ENCODE measurements at regions not wholly inside any gene's neighbourhood (a gene's known extent, or its start where the extent isn't known, plus 50 kb on each side); places are given as distances from the start of the nearest gene placed in this dataset.

DNA sequence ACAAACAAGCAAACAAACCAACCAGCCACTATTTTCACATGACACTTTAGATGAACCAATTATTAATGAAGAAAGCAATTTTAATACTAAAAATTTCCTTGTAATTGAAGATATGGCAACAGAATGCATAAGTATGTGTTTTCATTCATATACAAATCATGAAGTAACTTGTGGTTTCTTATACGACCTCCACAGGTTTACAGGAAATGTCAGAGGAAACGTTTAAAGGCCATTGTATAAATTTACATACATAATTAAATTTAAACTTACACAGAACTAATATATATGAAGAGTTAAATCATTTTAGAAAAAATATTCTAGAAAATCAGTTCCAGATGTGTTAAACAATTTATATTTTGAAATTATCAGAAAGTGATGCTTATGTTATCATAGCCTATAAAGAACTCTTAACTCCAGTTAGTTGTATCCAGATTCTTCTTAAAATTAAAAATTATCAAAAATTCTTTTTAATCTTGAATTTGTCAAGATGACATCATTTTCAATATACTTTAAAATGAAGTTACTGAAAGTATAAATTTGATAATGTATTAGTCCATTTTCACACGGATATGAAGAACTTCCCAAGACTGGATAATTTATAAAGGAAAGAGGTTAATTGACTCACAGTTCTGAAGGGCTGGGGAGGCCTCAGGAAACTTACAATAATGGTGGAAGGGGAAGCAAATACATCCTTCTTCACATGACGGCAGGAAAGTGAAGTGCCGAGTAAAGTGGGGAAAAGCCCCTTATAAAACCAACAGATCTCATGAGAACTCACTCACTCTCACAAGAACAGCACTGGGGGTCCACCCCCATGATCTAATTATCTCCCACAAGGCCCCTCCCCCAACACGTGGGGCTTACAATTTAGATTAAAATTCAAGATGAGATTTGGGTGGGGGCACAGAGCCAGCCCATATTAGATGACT lies 192.0 kb downstream of the PIK3R1 start:
- no peak for DNase-seq

DNA sequence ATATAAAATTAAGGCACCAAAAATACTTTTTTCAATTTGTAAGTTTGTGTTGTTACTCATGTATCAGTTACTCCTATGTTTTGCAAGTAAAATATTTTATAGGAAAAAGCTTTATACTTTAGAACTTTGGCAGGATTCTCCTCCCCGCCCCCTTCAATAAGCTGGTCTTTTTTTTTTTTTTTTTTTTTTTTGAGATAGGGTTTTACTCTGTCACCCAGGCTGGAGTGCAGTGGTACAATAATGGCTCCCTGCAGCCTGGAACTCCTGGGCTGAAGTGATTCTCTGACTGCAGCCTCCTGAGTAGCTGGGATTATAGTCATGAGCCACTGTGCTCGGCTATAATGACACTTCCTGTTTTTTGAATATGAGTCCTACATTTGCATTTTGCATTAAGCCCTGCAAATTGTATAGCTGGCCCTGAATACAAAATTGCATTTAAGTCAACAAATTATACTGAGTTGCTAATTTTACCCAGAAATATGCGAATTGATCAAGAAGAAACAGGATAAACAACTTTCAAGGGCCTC lies 192.9 kb downstream of the PIK3R1 start:
- no peak for DNase-seq

DNA sequence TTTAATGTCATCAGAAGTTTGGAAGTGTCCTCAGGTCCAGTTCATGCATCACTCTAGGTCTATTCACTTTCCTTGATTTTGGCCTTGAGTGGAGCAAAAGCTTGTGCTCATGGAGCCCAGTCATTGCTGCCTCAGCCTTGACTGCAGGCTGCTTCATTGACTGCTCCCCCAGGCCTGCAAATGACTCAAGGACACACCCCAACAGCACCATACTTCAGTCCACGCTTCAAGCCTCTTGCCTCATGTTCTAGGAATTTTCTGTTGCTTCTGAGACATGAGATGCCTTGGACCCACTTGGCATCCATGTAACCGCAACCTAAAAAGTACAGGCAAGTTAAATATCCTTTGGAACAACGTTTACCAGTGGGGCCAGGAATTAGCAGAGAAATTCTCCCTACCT lies 193.7 kb downstream of the PIK3R1 start:
- DNase-seq, result no peak

DNA sequence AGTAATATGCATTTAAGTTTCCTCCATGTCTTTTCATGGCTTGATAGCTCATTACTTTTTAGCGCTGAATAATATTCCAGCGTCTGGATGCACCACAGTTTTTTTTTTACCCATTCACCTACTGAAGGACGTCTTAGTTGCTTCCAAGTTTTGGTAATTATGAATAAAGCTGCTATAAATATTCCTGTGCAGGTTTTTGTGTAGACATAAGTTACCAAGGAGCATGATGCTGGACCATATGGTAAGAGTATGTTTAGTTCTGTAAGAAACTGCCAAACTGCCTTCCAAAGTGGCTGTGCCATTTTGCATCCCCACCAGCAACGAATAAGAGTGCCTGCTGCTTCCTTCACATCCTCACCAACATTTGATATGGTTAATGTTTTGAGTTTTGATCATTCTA lies 195.6 kb downstream of the PIK3R1 start:
- DNase-seq, result no peak

DNA sequence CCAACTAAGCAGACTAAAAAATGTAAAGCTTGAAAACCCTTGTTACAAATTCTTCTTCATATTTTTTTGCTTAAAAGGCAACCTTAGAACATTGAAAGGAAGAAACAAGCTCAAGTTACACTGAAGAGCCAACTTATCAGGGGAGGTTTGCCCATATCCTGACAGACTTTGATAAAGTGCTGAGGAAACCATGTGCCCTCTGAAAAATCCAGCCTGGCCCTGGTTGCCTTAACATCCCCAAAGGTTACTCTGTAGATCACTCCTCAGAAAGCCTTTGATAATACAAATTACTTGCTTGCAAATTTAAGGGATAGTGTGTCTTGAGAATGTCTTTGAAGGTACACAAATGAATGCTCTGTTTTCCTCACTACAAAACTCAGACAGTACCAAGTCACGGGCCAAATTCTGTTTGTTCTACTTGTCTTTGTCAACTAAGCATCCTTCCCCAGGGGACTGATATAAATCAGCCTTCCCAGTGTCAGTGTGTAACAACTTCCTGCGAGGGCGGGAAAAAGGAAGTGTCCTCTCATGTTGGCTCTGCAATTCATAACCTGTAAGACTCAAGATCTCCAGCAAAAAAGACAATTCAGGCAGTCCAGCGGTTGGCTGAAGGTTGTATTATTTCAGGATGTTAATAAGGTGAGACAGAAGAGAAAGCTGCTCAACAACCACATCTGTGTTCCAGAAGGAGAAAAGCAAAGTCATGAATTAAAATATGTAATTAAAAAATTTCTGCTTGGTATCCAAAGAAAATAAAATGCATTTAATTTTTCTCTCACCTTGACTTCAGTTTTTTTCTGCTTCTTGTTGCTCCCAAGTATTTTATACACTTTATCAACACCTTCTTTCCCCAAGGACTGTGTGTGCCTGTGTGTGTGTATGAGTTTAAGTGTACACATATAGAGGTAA lies 199.9 kb downstream of the PIK3R1 start:
- DNase-seq, result no peak

DNA sequence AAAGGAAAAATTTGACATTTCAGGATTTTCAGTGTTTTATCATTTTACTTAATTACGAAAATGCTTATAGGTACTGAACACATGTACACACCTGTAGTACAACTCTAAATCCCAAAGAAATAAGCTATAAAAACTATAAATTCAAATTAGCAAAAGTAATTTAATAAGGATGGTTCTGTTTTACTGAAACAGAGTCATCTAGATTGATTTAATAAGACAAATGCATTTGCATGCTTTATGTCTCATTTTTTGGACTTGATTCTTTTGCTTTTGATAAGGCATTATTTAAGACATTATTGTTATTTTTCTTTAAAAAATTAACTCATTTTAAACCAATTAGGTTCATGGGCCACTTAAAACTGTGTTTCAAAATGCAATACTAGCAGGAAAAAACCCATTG lies 201.2 kb downstream of the PIK3R1 start:
- no peak for DNase-seq

DNA sequence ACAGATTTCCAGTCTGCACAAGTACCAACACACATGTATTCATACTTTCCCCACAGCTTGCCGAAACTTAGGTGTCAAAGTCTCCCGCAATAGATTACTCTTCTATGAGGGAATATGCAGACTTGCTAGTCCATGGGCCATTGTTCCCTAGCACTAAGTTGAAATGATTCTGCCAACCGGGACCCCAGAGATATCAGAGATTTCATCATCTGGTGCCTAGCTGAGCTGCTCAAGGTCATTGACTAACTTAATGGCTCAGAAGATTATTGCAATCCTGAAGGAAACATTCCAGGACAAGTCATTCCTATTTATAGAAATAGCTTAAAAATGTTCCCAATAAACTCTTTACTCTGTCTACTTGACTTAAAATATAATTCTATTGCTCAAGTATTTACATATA lies 202.6 kb downstream of the PIK3R1 start:
- peak in 2 of 3 donors; percentile 13 to 46 for DNase-seq

DNA sequence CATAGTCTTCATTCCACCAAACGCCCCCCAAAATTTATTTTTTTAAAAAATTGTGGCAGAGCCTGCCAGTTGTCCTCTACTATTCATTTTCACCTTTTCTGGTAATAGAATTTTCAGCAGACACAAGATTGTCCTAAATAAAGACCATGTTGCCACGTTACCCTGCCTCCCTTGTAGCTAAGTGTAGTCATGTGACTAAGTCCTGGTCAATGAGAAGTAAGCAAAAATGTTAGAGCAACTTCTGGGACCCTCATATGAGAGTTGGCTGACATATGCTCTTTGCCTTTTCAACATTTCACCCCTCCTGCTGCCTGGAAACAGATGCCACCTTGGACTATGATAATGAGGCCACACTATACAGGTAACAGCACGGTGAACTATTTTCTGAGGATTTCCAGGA lies 203.1 kb downstream of the PIK3R1 start:
- no peak for DNase-seq

DNA sequence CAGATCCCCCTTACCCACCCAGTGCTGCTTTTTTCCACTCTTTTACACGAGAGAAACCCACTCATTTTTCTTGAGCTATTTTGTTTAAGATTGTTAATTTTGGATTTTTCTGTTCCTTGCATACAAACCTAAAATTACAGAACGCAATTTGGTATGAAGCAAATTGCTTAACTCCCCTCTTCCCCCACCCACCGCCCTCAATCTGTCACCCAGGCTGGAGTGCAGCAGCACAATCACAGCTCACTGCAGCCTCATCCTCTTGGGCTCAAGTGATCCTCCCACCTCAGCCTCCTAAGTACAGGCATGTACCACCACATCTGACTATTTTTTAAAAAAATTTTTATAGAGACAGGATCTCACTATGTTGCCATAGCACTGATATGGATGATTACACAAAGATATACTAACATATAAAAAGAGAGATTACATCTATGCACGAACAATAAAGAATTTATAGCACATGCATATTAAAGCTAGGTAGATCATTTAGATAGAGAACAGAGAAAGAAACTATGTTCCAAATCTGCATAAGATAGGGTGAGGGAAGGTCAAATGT lies 203.6 kb downstream of the PIK3R1 start:
- no peak for DNase-seq

DNA sequence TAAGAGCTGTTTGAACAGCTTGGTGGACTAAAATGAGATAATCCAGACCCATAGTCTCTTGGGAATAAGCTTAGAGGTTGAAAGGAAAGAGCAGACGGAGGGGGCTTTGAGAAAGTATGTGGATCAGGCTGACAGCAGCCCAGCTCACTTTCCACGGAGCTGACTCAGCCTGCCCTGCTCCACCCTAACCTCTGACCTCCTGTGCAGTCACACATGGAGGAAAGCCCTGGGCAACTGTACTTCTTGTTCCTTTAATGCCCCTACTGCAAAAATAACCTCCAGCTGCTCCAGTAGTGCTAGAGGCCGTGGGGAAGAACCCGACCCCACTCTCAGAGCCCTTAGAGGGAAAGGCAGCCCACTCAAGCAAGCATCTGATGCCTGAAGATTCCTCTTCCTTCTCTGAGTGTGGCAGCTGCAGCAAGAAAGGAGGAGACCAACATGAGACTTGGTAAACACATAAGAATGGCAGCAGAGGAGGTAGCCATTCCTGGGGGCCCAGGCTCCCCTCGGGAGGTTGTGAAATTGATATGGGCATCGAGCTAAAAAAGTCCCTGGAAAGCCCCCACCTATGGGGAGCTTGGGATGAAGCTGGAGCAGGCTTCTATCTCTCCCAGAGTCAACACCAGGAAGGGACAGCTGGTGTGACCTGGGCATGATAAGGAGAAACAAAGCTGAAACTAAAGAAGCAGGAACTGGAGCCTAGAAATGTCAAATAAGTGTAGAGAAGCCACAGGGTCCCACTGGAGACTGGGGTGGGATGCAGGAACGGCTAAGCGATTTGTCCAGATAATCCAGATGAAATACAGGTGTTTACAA lies 204.3 kb downstream of the PIK3R1 start:
- peak in 1 of 3 donors; percentile 34 for DNase-seq

DNA sequence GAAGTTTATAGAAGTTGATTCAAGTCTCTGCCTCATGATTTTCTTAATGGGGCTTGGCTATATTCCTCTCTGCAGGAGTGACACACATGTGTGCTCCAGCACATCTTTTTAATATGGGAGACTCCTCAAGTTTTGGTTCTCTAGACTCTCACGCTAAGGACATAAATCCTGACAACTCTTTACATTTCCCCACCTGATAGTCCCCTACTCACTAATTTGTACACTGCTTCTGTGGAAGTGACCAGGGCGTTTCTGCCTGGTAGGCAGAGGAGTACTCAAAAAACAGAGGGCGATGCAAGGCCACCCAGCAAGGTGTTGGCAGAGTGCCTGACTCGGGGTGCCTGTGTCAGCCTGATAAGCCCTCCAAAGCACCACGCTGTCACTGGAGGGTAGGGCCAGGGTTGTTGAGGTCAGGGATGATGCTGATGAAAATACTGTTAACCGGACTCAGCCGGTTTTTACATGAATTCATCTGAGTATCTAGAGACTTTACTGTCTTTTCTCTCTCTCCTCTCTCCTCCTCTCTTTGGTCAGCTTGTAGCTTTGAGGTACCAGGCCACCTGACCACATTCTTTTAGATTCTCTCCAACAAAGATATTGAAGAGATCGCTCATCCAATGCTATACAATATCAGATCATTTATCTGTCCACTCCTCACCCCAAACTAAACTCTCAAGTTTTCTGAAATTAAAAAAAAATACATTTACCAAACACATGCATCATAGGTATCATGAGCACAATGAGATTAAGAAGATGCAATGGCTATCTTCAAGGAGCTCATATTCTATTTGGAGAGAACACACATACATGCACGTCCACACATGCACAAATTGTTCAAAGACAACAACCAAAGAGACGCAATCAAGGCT lies 205.2 kb downstream of the PIK3R1 start:
- DNase-seq, result peak in 1 of 3 donors; percentile 24

DNA sequence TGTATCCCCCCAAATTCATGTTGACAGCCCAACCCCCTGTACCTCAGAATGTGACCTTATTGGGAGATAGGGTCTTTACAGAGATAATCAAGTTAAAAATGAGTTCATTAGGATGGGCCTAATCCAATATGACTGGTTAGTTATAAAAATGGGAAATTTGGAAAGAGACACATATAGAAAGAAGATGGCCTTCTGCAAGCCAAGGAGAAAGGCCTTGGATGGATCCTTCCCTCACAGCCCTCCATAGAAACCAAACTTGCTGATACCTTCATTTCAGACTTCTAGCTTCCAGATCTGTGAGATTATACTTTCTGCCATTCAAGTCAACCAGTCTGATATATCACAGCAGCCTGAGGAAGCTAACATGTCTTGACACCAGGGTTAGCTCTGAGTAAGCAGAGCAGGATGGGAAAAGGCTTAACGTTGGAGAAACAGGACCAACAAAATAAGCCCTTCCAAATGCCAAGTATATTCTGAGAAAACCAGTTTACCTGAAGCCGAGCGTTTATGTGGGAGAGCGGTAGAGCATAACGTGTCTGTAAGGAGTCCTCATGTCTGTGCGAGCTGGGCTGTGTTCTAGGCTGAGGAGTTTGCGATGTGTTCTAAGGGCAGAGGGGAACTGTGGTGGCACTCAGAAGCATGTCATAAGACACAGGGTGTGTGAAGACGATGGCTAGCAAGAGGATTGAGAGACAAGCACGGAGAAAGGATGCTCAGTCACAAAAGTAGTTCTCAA lies 206.1 kb downstream of the PIK3R1 start:
- DNase-seq, result no peak

DNA sequence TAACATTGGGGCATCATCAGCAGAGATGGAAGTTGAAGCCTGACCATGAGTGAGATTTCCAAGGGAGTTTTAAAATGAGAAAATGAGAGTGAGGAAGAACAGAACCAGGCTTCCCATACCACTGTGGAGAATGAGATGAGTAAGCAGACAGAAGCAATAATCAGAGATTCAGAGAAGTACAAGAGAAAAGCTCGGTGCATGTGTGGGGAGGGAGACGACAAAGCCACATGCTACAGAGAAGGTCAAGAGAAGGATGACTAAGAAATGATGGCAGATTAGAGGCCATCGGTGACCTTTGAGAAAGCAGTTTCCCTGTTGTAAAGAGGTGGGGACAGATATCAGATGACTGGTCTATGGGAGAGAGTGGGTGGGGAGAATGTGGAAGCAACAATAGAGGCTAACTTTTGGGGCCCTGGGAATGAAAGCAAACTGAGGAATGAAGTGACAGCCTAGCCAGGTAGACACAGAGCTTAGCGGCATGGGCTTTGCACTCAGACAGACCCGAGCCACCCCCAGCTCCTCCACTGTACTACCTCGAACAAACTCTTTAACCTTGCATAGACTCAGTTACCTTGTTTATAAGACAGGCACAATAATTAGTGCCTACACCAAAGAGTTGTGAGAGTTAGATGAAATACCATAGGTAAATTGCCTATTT lies 207.7 kb downstream of the PIK3R1 start:
- DNase-seq, result no peak

DNA sequence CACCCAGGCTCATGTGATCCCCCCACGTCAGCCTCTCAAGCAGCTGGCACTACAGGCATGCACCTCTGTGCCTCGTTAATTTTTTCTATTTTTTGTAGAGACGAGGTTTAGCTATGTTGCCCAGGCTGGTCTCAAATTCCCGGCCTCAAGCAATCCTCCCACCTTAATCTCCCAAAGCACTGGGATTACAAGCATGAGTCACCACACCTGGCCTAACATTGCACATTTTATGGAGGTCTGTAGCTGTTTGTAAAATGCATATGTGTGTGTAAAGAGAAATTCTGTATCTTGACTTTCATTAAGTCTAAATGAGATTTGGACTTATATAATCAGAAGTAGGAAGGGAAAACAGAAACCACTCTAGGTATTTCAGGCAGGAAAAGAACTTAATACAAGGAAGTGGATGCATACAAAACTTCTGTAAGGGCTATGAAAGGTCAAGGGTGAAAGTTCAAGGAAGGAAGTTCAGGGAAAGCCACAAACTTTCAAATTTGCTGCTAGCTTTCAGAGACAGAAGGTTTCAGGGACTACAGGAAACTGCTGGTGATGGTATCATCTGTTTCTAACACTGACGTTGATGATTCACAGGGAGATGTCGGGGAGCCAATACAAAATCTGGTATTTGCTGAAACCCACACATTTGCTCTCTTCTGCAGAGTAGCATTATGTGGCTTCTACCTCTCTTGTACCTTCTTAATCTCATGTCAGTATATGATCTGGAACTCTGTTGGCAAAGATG lies 209.4 kb downstream of the PIK3R1 start:
- no peak for DNase-seq

DNA sequence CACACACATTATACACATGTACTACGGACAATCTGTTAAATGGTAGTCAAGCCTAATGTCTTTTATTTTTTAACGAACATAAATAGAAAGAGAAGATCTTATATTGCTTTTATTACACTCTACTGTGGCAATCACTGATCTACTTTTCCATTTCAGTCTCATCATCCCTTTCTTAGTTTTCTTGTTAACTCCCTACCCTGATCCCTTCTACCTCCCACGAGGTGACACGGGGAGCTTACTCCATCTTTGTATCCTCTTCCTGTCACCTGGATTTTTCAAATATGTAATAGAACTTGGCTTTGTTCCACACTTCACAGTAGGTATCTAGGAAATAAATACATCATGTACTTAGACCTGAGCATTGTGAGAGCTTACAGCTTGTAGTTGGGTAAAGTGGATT lies 211.0 kb downstream of the PIK3R1 start:
- no peak for DNase-seq

DNA sequence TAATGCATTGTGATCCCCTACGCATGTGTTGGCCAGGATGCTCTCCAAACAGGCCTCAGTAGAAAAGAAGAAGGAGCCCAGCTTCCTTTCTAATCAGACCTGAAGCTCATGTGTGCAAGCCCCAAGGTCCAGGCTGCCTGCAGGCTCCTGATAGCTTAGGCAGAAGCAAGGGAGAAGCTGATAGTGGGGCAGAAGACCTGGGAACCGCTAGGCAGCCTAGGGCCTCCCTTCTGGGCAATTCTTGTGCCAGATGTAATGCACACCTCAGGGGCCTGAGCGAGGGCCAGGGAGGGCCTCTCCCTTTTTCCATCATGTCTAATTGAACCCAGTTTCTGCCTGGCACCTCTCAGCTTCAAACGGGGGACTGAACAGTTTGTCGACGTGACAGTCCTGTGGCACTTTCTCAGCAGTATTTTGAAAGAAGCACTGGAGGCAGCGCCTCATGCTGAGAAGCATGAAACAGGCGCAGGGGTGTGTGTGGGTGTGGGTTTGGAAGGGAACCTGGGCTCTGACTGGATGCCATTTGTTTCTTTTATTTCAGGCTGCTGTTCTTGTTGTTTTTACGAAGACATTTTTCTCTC lies 212.8 kb downstream of the PIK3R1 start:
- DNase-seq, result no peak

DNA sequence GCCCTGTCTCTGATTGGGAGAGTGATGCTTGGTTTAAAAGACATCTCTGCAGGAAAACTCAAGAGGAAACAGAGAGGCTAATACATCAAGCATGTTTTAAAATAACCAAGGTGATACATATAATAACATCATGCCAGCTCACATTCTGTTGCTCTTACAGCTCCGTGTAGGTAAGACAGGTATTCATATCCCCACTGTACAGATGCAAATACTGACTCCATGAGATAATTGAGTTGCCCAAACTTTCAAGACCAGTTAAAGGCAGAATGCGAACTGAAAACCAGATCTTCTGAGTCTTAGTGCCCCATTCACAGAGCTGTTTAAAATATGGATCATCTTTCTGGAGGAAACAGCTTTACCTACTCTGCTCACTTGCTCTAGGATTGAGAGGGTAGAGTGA lies 214.0 kb downstream of the PIK3R1 start:
- no peak for DNase-seq

DNA sequence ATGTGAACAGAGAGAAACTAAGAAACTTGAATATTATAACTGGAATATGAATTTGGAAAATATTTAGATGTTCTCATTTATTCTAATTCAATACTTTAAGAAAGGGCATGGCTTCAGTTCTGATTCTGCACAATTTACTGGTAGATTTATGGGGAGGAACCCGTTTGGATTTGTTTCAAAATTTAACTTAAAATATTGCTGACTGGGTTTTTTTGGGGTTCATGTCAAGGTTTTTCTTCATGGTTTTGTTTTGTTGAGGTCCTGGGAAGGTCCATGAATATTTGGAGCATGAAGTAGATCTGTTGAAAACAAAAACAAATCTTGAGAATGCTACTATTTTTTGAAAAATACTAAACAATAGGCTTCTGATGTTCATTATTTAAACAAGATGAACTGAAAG lies 214.7 kb downstream of the PIK3R1 start:
- no peak for DNase-seq

Measured in muscle of back (tissue), 3 donors.